ENCODE measurements at regions not wholly inside any gene's neighbourhood (a gene's known extent, or its start where the extent isn't known, plus 50 kb on each side); places are given as distances from the start of the nearest gene placed in this dataset.
A peak's percentile ranks its signal among the peaks of the same experiment; 100 is the strongest.
"Not testable (repeated sequence)": the region's sequence is repeated elsewhere in the genome, so short reads cannot be mapped to it uniquely, and the experiment has no call there.

GRCh38 chr6:94902974-94903628, 674.2 kb upstream of the MANEA start:
- DNase-seq: no peak

DNA sequence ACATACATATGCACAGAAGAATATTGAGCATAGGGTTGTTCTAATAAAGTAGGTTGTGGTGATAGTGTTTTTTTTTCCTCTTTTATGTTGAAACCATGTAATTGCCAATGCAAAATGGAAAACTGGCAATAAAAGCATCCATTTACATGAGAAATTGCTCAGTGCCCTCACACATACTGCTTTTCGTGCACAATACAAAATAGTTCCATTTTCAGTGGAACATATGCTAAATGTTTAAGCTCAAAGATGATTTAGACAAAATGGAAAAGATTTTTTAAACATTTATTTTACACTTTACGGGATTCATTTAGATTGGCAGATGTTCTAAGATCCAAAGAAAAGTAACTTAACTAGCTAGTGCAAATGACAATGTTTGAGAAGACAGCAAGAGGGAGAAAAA, 678.1 kb upstream of the MANEA start:
- no peak for DNase-seq

GRCh38 chr6:94894300-94894699, 683.0 kb upstream of the MANEA start:
- DNase-seq: no peak

GRCh38 chr6:94893327-94893726, 684.0 kb upstream of the MANEA start:
- no peak for DNase-seq

DNA sequence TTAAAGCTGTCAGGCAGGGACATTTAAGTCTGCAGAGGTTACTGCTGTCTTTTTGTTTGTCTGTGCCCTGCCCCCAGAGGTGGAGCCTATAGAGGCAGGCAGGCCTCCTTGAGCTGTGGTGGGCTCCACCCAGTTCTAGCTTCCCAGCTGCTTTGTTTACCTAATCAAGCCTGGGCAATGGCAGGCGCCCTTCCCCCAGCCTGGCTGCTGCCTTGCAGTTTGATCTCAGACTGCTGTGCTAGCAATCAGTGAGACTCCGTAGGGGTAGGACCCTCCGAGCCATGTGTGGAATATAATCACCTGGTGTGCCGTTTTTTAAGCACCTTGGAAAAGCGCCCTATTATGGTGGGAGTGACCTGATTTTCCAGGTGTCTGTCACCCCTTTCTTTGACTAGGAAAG, 703.5 kb upstream of the MANEA start:
- not testable (repeated sequence) for DNase-seq

DNA sequence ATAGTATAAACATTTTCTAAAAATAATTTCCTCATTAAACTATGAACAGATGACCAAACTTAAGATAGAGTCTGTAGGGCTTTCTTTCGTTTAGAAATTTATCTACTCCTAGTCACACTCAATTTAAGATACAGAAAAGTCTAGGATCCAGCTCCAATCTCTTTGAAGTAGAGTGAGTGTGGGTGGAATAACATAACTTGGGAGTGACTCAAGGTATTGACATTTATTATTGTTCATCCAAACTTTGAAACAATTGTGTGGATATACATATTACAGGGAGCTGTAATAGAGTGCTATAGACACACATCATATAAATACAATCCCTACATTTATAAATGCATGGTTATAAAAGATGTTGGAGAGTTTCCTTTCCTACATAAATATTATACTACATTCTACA, 715.2 kb upstream of the MANEA start:
- no peak for DNase-seq

GRCh38 chr6:94859924-94860323, 717.4 kb upstream of the MANEA start:
- DNase-seq: no peak

DNA sequence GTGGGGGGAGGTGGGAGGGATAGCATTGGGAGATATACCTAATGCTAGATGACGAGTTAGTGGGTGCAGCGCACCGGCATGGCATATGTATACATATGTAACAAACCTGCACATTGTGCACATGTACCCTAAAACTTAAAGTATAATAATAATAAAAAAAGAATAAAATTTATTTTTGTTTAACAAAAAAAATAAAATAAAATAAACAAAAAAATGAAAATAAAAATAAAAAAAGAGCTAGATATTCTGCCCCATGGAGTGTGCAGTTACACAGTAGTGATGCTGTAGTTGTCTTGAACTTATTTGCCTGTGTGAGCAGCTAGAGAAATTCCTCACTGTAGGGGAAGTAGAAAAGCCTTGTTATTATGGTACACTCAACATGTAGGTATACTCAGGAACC, 720.3 kb upstream of the MANEA start:
- DNase-seq: not testable (repeated sequence)

- DNase-seq: not testable (repeated sequence)
These were observed 726.0 kb upstream of the MANEA start for GRCh38 chr6:94851329-94851728.

- DNase-seq: no peak
These were observed 731.6 kb upstream of the MANEA start for GRCh38 chr6:94845742-94846141.

DNA sequence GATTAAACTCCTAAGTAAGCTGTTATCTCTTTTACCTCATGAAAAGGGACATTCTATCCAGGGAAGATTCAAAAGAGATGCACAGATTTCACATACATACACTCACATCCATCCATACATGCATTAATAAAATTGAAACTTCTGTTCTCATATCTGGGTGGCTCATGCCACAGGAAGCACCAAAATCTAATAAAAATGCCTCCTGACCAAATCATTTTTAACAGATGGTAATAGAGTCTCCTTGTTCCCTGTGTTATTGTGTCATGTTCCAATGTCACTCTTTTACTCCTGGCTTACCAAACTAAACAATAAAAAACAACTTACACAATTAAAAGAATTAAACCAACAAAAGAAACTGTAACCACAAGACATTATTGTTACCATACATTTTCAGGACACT, 742.1 kb upstream of the MANEA start:
- DNase-seq: no peak

GRCh38 chr6:94813806-94814205, 763.5 kb upstream of the MANEA start:
- no peak for DNase-seq

DNA sequence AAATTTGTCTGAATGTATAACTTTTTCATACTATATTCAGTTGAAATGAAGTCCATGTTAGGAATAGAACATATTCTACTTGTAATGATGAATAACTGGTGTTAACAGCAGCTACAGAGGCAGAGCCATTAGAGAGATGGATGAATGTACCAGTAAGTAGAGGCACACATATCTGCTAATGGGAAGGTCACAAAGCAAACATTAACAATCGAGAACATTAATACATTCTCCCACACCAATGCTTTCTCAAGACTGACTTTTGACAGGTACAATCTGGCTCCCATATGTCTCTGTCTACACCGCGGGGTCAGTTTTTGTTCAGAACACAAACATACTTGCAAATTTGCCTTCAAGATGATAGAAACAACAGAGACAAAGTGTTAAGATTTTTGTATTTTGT, 776.0 kb upstream of the MANEA start:
- DNase-seq: no peak

DNA sequence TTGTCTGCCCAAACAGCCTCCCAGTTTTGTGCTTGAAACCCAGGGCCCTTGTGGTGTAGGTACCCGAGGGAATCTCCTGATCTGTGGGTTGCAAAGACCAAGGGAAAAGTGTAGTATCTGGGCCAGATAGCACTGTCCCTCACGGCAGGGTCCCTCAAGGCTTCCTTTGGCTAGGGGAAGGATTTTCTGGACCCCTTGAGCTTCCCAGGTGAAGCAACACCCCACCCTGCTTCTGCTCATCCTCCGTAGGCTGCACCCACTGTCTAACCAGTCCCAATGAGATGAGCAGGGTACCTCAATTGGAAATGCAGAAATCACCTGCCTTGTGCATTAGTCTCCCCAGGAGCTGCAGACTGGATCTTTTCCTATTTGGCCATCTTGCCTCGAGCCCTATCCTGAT, 791.8 kb upstream of the MANEA start:
- no peak for DNase-seq

DNA sequence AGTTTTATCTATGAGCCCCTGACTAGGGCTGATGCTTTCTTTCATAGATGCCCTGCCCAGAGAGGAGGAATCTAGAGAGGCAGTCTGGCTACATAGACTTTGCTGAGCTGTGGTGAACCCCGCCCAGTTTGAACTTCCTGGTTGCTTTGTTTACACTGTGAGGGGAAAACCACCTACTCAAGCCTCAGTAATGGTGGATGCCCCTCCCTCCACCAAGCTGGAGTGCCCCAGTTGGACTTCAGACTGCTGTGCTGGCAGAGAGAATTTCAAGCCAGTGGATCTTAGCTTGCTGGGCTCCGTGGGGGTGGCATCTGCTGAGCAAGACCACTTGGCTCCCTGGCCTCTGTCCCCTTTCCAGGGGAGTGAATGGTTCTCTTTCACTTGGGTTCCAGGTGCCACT, 792.3 kb upstream of the MANEA start:
- DNase-seq: peak; percentile 62

DNA sequence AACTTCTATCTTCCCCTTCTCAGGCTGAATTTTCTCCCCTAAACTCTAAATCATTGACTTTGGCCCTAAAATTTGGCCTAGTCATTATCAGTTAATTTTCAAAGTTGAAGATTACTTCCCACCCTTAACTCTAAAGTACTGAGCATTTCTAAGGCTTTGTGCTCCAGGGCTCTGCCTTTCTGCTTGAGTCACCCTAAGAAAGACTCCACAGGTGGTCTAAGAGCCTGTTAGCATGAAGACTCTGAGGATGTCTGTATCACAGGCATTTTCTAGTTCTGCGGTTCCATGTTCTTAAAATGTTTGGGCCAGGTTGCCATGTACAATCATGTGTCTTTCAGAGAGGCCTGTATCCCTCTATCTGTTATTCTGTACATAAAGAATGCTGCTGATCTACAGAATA, 808.1 kb upstream of the MANEA start:
- no peak for DNase-seq

GRCh38 chr6:94751641-94752329, 825.5 kb upstream of the MANEA start:
- DNase-seq: no peak

DNA sequence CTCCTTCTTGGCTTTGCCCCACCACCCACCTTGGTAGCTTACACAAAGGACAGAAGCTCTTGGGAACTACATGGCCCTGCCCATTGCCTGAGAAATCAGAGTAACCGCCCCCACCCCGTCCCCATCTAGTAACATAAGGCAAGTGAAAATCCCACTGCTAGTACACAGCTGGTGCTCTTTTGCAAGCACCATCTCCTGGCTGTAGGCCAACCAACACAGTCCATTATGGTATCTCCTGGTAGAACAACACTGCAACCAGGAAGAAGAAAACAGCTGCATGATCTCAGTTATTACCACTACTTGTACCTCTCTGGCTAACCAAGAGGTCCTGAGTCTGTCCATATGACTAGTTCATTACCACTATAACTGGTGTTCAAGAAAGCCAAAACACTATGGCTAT, 841.1 kb upstream of the MANEA start:
- DNase-seq: peak; percentile 10

DNA sequence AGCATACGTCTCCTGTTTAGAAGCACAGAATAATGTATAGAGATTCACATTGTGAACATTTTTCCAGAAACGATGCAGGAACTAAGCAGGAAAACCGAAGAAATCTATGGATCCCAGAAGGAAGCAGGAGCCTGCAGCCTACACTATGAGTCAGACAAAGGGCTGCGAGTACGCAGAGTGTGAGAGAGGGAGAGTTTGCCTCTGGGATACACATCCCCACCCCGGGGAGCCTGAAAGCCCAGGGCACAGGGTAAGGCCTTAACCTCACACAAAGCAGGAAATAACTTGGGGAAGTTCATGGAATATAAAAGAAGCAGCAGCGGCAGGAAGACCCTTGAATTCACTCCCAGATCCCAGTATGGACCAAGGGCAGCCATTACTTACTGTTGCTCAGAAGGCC, 842.1 kb upstream of the MANEA start:
- no peak for DNase-seq

DNA sequence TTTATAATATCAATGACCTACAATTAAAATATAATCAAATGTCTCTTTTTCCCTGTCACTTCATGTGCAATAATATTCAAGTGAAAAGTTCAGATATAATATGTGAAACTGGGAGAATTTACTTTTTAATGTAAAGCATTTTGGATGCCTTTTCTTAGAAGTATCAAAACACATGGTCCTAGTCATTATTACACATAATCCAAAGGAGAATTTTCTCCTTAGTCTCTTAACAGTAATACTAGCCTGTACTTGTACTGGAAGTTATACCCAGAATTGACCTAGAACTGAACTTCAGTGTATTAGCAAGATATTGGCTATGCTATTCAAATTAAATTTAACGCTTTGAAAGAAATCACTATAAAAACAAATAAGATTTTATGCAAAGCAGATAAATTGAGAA, 842.6 kb upstream of the MANEA start:
- no peak for DNase-seq

- DNase-seq: no peak
These were observed 844.3 kb upstream of the MANEA start for GRCh38 chr6:94733066-94733465.

DNA sequence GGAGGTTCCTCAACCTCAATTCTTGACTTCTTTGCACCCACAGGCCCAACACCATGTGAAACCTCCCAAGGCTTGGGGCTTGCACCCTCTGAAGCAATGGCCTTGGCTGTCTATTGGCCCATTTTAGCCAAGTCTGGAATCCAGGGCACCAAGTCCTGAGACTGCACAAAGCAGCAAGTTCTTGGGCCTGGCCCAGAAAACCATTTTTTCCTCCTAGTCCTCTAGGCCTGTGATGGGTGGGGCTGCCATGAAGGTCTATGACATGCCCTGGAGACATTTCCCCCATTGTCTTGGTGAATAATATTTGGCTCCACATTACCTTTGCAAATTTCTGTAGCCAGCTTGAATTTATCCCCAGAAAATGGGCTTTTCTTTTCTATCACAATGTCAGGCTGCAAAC, 849.6 kb upstream of the MANEA start:
- no peak for DNase-seq

DNA sequence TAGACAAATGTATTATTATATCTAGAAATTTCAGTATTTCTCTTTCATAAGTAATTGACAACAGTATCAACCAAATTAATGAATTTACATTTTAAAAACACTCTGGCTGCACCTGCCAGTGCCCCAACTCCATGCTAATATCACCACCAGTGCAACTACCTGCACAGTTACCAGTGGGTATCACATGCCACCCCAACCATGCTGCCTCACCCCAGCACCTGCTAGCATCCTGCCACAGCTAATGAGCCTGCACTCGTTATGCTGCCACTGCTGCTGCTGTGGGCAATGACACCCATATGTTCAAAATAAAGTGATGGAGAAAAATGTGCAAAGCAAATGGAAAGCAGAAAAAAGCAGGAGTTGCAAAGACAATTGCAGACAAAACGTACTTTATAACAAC, 855.9 kb upstream of the MANEA start:
- DNase-seq: no peak

GRCh38 chr6:94713446-94713845, 863.9 kb upstream of the MANEA start:
- DNase-seq: no peak

DNA sequence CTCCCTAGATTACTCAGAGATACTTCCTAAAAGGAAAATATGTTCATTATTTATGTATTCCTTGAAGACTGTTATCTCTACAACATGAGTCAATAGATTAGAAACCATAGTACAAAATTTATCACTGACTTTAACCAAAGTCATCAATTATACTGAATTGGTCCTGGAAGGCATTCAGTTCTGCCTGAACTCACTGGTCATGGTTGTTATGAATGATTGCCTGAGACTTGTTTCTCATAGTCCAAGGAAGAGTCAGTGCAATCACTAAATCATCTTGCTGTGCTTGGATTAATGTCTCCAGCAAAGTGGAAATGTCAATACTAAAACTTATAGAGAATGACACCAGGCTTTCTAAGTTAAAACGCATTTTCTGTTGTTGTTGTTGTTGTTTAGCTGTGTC, 878.6 kb upstream of the MANEA start:
- no peak for DNase-seq
